A673 (cell line): ENCODE measurements at regions not wholly inside any gene's neighbourhood (a gene's known extent, or its start where the extent isn't known, plus 50 kb on each side); places are given as distances from the start of the nearest gene placed in this dataset.
A peak's percentile ranks its signal among the peaks of the same experiment; 100 is the strongest.

ENCODE experiments used
- BruUV-seq: library from RNA; stranded (reverse); fragments of 400-500 nt; replicated peaks from 2 replicates; lab custom pipeline; 2021; lab: Mats Ljungman, UMichigan
- CTCF ChIA-PET: fragments of 300-600 bp; sonication (Branson Sonifier 250); formaldehyde crosslinking; loops from one replicate; lab custom pipeline; 2022; ENCODE audit warnings: antibody characterized with exemption; lab: Charles Lee
- POLR2A ChIA-PET: fragments of 300-600 bp; sonication (Branson Sonifier 250); formaldehyde crosslinking; loops from one replicate; lab custom pipeline; 2022; ENCODE audit warnings: antibody characterized with exemption; ENCODE audit not compliant: low non-redundant PET; lab: Charles Lee
- DNase-seq: peaks from one replicate; pipeline ENCODE4 v3.0.0-alpha.2; 2015; ENCODE audit warnings: low spot score
- H3K27ac ChIP-seq: fragments of 200-600 bp; sonication (generic); 2 replicates; pipeline ENCODE4 v1.5.1; 2016; ENCODE audit warnings: mixed run types, low read depth, mild to moderate bottlenecking, mixed read lengths, antibody characterized with exemption, low read length; ENCODE audit not compliant: poor library complexity, severe bottlenecking
- H3K27me3 ChIP-seq: fragments of 200-600 bp; sonication (generic); replicated peaks from 2 replicates; pipeline ENCODE4 v1.6.1; 2017; ENCODE audit warnings: mixed run types, low read depth, mild to moderate bottlenecking, mixed read lengths, antibody characterized with exemption, low read length; ENCODE audit not compliant: insufficient read depth, poor library complexity
- H3K36me3 ChIP-seq: fragments of 200-600 bp; sonication (generic); 2 replicates; pipeline ENCODE4 v1.6.1; 2016; ENCODE audit warnings: mixed run types, mild to moderate bottlenecking, mixed read lengths, antibody characterized with exemption, low read length; ENCODE audit not compliant: insufficient read depth, poor library complexity, severe bottlenecking
- H3K4me1 ChIP-seq: fragments of 200-600 bp; sonication (generic); 2 replicates; pipeline ENCODE4 v1.6.1; 2017; ENCODE audit warnings: mixed run types, mild to moderate bottlenecking, mixed read lengths, antibody characterized with exemption, low read length; ENCODE audit not compliant: insufficient read depth, poor library complexity, severe bottlenecking
- H3K4me3 ChIP-seq: fragments of 200-600 bp; sonication (generic); 2 replicates; pipeline ENCODE4 v1.5.1; 2016; ENCODE audit warnings: low read depth, mixed run types, mild to moderate bottlenecking, mixed read lengths, low read length; ENCODE audit not compliant: poor library complexity, severe bottlenecking
- H3K9me3 ChIP-seq: fragments of 200-600 bp; sonication (generic); 2 replicates; pipeline ENCODE4 v1.6.1; 2016; ENCODE audit warnings: mixed run types, low read depth, mild to moderate bottlenecking, mixed read lengths, antibody characterized with exemption, low read length; ENCODE audit not compliant: poor library complexity, severe bottlenecking
- EZH2 ChIP-seq: fragments of 200-600 bp; sonication (generic); IDR thresholded peaks from 2 replicates; pipeline ENCODE4 v1.6.1; 2017; ENCODE audit warnings: borderline replicate concordance, low read depth, mild to moderate bottlenecking, mixed read lengths, antibody characterized with exemption, low read length; ENCODE audit not compliant: poor library complexity, severe bottlenecking
- intact Hi-C: fragments of 100-400 bp; cut with micrococcal nuclease; formaldehyde crosslinking; loops from one replicate; pipeline ENCODE4 v1.10.0; 2022; ENCODE audit not compliant: unreplicated experiment
- TF ChIP-seq, protein P1 (sequence below): fragments of 300-800, 200-600 bp; sonication (generic); conservative IDR thresholded peaks from 2 replicates; pipeline ENCODE4 v1.5.1; 2017; ENCODE audit warnings: low read depth, mild to moderate bottlenecking, antibody characterized with exemption, low read length, moderate library complexity, mixed read lengths

DNA sequence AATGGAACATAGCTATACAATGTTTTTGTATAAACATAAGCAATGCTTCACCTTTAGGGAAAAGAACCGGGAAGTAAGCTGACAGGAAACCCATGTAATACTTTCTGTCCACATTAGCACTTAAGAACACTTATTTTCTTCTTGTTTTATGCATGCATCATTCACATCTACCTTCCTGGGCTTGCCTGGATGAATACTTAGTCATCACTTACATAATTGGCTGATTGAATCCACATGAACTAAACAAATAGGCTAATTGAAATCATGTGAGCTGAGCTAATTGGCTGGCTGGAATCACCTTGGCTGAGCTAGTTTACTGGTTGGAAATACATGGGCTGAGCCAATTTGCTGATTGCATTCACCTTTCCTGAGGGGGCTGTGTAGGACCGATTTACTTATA, 78.8 kb downstream of the ZNF726 start:
- BruUV-seq = no TSS peak
- TF ChIP-seq EZH2 = no peak
- TF ChIP-seq, protein P1, sequence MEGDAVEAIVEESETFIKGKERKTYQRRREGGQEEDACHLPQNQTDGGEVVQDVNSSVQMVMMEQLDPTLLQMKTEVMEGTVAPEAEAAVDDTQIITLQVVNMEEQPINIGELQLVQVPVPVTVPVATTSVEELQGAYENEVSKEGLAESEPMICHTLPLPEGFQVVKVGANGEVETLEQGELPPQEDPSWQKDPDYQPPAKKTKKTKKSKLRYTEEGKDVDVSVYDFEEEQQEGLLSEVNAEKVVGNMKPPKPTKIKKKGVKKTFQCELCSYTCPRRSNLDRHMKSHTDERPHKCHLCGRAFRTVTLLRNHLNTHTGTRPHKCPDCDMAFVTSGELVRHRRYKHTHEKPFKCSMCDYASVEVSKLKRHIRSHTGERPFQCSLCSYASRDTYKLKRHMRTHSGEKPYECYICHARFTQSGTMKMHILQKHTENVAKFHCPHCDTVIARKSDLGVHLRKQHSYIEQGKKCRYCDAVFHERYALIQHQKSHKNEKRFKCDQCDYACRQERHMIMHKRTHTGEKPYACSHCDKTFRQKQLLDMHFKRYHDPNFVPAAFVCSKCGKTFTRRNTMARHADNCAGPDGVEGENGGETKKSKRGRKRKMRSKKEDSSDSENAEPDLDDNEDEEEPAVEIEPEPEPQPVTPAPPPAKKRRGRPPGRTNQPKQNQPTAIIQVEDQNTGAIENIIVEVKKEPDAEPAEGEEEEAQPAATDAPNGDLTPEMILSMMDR = no peak
- Histone ChIP-seq H3K36me3 (no peaks in the 10 kb centered on the region), H3K9me3 (peaks cover 45% of the 10 kb centered on the region), H3K27me3 (no peaks in the 10 kb centered on the region), H3K4me1 (no peaks in the 10 kb centered on the region), H3K4me3 (no peak overlapping the region), H3K27ac (no peak overlapping the region)
- intact Hi-C loops = no loop called here
- DNase-seq = no peak
- POLR2A ChIA-PET = no interaction called here
- CTCF ChIA-PET = no interaction called here

GRCh38 chr19:23996549-23996948, 81.9 kb downstream of the ZNF726 start:
- ChIA-PET POLR2A (no interaction called here), CTCF (no interaction called here)
- BruUV-seq = no TSS peak
- H3K36me3 ChIP-seq = no peaks in the 10 kb centered on the region
- no peaks in the 10 kb centered on the region for H3K27me3 ChIP-seq
- peak; percentile 5 for DNase-seq
- intact Hi-C loops = no loop called here
- peaks cover 50% of the 10 kb centered on the region for H3K9me3 ChIP-seq
- no peak overlapping the region for H3K27ac ChIP-seq
- H3K4me1 ChIP-seq = no peaks in the 10 kb centered on the region
- TF ChIP-seq, protein P1 = peak; percentile 26; the same call in 1 of the 2 replicates
- no peak for TF ChIP-seq EZH2
- H3K4me3 ChIP-seq = no peak overlapping the region

DNA sequence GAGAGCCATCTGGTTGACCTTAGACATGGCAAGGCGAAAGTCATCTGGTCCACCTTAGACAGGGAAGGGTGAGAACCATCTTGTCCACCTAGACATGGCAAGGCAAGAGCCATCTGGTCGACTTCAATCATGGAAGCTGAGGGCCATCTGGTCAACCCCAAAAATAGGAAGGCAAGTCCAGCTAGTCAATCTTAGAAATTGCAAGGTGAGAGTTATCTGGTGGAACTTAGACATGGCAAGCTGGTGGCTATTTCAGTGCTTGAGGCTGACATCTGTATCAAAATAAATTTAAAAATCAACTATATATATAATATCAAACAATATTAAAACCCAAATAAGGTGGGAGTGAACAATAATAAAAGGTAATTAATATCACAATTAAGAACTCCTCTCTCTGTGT, 83.9 kb downstream of the ZNF726 start:
- intact Hi-C loops = no loop called here
- CTCF ChIA-PET = no interaction called here
- no peaks in the 10 kb centered on the region for H3K27me3 ChIP-seq
- H3K27ac ChIP-seq = no peak overlapping the region
- no TSS peak for BruUV-seq
- H3K9me3 ChIP-seq = peaks cover 42% of the 10 kb centered on the region
- no peak overlapping the region for H3K4me3 ChIP-seq
- POLR2A ChIA-PET = no interaction called here
- DNase-seq = no peak
- TF ChIP-seq EZH2 = no peak
- TF ChIP-seq, protein P1 = no peak
- H3K36me3 ChIP-seq = no peaks in the 10 kb centered on the region
- no peaks in the 10 kb centered on the region for H3K4me1 ChIP-seq
